ENCODE measurements at regions not wholly inside any gene's neighbourhood (a gene's known extent, or its start where the extent isn't known, plus 50 kb on each side); places are given as distances from the start of the nearest gene placed in this dataset.
"Not testable (repeated sequence)": the region's sequence is repeated elsewhere in the genome, so short reads cannot be mapped to it uniquely, and the experiment has no call there.

GRCh38 chr13:33561627-33562026, 256.3 kb upstream of the RFC3 start:
- DNase-seq, result no peak

DNA sequence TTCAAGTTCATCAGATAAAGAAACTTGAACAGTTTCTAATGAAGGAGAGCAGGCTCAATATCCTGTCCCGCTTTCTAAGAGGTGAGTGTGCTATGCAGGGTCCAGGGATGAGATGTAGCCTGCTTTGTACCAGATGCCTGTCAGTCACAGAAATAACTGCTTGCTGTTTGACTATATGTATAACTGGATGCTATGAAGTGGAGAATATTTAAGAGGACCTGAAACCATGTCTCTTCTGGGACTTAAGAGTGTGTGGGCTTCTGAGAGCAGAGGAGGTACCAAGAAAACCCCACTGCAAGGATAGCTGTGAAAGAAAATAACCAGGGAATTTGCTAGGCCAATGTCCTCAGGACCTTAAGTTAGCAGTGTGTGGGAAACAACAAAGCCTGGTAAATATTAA, 246.3 kb upstream of the RFC3 start:
- no peak for DNase-seq

DNA sequence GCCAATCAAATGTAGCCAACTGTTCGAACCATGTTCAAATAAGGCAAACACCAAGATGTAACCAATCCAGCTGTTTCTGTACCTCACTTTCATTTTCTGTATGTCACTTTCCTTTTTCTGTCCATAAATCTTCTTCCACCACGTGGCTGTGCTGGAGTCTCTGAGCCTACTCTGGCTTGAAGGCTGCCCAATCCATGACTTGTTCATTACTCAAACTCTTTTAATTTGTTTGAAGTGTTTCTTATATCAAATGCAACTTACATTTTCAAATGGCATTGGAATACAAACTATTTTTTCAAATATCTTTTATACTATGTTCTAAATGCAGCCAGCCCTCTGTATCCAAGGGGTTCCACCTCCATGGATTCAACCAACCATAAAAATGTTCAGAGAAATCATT, 245.6 kb upstream of the RFC3 start:
- DNase-seq, result not testable (repeated sequence)

GRCh38 chr13:33575378-33575777, 242.6 kb upstream of the RFC3 start:
- no peak for DNase-seq

DNA sequence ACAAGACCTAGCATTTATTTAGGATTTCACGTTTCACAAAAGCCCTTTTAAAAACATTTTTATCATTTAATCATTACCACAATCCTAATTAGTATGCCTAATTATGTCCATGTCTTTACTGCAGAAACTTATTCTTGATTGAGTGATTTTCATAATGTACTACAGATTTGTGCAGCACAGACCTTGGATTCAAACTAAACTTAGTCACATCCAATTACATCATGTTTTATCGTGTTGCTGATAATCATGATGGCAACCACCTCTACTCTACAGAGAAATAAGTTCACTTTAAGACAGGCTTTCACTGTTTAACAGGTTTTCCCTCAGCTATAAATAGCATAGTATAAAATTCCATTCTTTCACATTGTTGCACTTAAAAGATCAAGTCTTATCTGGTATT, 240.9 kb upstream of the RFC3 start:
- DNase-seq, result no peak

DNA sequence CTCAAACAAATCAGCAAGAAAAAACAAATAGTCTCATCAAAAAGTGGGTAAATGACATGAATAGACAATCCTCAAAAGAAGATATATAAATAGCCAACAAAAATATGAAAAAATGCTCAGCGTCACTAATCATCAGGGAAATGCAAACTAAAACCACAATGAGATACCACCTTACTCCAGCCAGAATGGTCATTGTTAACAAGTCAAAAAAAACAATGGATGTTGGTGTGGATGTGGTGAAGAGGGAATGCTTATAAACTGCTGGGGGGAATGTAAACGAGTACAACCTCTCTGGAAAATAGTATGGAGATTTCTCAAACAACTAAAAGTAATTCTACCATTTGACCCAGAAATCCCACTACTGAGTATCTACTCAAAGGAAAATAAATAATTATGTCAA, 239.2 kb upstream of the RFC3 start:
- no peak for DNase-seq

DNA sequence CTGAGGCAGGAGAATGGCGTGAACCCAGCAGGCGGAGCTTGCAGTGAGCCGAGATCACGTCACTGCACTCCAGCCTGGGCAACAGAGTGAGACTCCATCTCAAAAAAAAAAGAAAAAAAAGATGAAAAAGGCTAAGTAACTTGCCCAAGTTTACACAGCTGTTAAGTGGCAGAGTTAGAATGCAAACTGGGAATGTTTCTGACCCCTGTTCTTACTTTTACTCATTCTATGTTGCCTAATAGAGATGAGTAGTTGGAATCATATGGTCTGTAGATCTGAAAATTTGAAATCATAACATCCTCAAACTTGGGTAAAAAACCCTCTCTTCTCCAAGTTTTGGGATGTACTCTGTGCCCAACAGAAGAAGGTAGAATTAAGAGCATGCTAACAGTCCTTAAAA, 235.8 kb upstream of the RFC3 start:
- DNase-seq, result no peak

DNA sequence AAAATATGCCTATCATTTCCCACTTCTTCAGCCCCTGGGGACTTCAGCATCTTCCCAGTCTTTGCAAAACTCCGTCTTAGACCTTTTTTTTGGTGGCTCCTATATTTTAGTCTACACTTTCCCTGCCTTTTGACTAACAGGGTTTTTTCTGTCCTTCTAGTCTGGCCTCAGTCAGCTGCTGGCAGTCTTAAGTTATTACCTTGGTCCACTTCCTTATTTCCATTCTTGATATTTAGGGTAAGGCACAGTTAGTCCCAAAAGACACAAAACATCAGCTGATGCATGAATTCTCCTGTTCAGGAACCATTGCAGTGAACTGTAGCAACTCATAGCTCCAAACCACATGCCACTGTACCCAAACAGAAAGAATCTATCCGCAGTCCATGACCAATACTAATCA, 234.6 kb upstream of the RFC3 start:
- DNase-seq, result no peak

- no peak for DNase-seq
Observed at GRCh38 chr13:33590936-33591335, 227.0 kb upstream of the RFC3 start.

DNA sequence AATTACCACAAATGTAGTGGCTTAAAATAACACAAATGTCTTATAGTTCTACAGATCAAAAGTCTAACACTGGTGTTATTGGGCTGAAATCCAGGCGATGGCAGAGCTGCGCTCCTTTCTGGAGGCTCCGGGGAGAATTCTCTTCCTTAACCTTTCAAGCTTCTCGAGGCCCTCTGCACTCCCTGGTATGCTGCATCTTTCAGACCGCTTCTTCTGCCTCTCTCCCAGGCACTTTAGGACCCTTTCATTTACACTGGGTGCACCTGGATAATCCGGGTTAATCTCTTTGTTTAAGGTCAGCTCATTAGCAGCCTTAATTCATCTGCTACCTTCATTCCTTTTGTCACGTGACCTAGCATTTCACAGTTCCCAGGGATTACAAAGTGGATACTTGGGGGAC, 211.3 kb upstream of the RFC3 start:
- DNase-seq, result no peak

- DNase-seq, result peak; percentile 58
Observed at GRCh38 chr13:33610438-33611120, 207.4 kb upstream of the RFC3 start.

GRCh38 chr13:33611121-33611805, 206.7 kb upstream of the RFC3 start:
- DNase-seq, result no peak

DNA sequence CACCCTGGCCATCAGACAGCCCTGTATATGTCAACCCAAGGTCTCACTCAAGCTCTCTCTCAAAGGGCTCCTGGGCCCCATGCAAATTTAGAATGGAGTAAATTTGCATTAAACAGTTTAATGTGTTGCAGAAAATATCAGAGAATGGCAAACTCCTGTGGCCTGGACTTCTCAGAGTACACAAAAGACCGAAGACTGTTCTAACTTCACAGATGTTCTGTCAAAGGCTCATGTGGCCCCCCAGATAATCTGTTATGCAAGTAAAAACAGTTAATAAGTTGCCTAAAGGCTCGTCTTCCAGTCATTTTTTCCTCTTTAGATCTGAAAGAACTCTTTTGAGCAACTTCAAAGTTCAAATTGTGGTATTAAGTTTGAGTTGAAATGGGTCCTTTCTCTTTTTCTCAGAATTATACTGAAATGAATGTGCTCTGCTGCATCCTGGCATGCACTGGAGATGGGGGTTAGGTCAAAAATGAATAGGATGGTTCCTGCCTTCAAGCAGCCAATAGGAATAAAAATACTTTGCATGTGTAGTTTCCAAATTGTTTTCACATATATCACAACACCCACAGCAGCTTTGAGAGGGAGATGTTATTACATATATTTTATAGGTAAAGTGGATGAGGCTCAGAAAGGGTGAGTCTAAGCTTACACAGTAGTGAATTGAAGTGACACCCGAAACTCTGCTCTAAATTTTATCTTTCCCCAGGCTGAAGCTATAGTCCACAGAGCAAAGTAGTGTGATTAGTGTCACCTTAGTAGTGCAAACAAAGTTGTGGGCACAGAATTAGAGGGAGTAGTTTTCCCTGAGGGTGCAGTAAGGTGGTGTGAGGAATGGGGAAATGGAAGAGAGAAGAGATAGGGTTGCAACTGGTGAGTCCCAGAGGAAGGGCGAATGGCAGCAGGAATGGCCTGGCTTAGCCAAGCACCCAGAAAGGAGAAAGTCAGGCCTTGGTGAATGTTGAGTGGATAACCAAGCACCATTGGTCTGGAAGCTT, 205.0 kb upstream of the RFC3 start:
- no peak for DNase-seq

DNA sequence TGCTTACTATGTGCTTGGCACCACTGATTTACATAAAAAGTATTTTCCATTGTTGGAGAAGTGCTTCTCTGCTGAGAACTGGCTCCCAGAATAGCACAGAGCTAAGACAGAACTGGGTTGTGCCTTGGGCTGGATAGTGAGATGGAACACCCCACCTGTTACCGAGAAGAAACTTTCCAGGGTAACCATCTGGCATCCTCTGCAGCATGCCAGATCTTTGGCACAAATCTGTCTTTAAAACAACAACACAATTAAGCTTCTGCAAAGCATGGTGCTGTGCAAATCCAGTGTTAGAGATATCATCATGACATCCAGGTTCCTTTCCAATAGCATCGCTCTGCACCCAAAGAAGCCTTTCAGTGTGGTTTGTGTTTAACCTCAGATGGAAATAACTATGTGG, 202.5 kb upstream of the RFC3 start:
- DNase-seq, result no peak

- no peak for DNase-seq
Observed at GRCh38 chr13:33616130-33616529, 201.8 kb upstream of the RFC3 start.

DNA sequence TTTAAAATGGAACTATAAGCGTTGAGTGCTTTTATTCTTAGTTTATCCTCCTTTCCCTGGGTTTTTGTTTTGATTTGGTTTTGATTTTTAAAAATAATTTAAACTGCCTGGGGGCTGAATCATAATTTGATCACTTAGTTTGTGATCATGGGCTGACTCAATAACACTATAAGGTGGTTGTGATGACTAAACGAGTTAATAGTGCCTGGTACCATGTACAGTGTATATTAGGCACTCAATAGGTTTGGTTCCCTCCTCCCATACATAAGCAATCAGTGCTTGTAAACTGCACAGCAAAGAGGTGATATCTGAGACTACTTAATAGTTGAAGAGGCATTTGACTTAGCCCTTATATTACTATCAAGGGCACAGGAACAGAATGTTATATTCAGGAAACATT, 200.9 kb upstream of the RFC3 start:
- DNase-seq, result no peak

DNA sequence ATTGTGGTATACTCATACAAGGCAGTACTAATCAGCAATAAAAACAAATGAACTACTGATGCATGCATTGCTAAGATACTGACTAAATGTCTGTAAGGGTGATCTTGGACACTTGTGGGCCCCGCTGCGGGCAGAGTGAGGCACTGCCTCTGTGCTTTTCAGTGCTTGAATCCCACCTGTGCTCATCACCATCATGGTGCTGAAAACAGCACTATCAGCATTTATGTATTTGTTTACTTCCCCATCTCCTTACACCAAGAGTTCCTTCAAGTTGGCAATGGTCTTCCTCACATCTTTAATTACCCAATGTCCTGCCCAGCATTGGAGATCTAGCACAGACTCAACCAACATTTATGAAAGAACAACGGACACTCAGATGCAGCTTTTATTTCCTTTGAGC, 193.7 kb upstream of the RFC3 start:
- DNase-seq, result no peak

DNA sequence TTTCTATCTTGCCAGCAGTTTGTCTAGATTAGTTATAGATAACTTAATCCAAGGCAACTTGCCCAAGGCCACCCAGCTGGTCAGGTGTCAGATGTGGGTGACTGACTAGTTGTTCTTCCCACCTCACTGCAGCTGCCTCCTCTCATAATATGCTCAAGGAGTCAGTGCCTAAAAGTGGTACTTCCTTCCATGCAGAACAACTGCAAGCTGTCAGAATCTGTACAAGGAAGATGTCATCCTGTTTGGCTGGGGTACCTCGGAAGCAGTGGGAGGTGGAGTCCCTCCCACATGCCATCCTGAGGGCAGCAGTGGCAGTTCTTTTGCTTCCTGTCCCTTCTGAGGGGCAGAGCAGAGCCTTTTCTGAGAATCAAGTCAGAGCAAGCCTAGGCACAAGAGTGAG, 193.2 kb upstream of the RFC3 start:
- no peak for DNase-seq

DNA sequence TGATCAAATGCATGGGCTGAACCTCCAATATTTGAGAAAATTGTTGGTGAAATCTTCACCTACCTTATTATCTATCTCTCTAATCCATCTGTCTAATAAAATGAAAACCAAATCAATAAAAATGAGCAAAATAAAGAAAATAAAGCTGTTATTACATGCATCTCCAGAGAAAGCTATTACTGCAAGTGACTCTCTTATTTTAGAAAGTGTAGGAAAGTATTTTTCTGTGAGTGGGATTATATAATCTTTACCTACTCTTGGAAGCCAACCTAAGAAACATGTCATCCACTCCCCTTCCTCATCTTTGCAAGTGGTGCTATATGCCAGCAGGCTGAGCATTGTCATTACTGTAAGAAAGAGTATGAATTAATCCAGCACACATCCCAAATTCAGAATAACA, 191.5 kb upstream of the RFC3 start:
- DNase-seq, result no peak

DNA sequence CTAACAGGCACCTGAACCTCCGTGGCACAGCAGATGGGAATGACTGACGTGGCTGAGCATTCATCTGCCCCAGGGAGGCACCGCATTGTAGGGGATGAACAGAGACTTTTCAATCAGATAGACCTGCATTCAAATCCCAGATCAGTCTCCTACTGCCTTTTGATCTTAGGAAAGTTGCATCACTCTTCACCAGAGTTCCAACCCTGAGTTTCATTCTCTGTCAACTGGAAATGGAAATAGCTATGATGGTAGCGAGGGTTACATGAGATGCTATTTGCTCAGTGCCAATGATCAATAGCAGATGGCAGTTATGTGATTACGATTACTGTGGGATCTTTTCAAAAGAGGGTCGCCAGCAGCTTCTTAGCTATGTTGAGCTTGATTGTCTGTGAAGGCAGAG, 189.3 kb upstream of the RFC3 start:
- DNase-seq, result no peak

GRCh38 chr13:33629605-33630360, 188.2 kb upstream of the RFC3 start:
- no peak for DNase-seq

DNA sequence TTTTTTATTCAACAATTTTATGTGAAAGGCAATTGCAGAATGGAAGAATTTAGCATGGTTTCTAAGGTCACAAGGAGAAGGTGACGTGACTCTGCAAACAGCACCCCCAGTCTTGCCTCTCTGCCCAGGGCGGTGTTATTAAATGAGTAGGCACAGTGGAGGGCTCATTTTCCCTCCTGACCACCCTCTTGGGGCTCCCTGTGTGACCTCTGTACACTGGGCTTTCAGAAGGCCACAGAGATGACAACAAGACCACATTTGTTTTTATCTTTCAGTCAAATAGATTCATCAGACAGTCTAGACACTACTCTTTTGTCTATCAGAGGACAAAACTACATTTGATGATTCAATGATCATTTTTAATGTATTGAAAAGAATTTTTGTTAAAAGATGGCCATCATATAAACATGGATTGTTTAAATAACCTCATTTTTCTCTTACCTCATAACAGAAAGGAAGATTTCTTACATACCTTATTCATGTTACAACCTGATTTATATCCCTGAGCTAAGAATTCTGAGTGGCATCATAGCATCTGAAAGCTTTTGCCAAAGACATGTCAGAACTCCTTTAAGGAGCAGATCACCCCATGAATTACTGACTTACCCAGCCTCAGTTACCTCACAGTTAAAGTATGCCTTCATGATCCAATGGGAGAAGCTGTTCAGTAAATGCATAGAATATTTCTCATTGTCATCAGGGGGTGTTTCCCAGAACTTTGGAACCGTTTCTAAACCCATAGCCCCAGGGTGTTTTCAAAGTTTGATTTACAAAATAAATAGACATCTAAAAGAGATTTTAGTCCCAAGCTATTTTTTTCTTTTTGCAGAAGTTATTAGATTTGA, 184.0 kb upstream of the RFC3 start:
- DNase-seq, result no peak
